Memory B cell (primary cell): ENCODE measurements at regions not wholly inside any gene's neighbourhood (a gene's known extent, or its start where the extent isn't known, plus 50 kb on each side); places are given as distances from the start of the nearest gene placed in this dataset.
"Not testable (repeated sequence)": the region's sequence is repeated elsewhere in the genome, so short reads cannot be mapped to it uniquely, and the experiment has no call there.

Experiments used
- ATAC-seq: fragments of 150-1000 bp; cut with Tn5 transposase; 2 replicates; pipeline ENCODE4 v1.10.0; 2021; ENCODE audit warnings: low read depth, mild to moderate bottlenecking, moderate library complexity
- DNase-seq, 2 donors: peaks; one replicate each; pipeline ENCODE4 v3.0.0; 2022; ENCODE audit warnings: low spot score in 2 of 2
- H3K27ac Mint-ChIP-seq: one replicate; pipeline ENCODE4 v1.8.0; 2022; ENCODE audit warnings: mild to moderate bottlenecking, moderate library complexity, mixed read lengths
- H3K27me3 Mint-ChIP-seq: one replicate; pipeline ENCODE4 v1.8.0; 2022; ENCODE audit warnings: mixed read lengths
- H3K36me3 Mint-ChIP-seq: one replicate; pipeline ENCODE4 v1.8.0; 2022; ENCODE audit warnings: mild to moderate bottlenecking, mixed read lengths
- H3K4me1 Mint-ChIP-seq: one replicate; pipeline ENCODE4 v1.8.0; 2022; ENCODE audit warnings: mixed read lengths
- H3K4me3 Mint-ChIP-seq: one replicate; pipeline ENCODE4 v1.8.0; 2022; ENCODE audit warnings: mild to moderate bottlenecking, moderate library complexity, mixed read lengths
- H3K9me3 Mint-ChIP-seq: one replicate; pipeline ENCODE4 v1.8.0; 2022; ENCODE audit warnings: mixed read lengths

DNA sequence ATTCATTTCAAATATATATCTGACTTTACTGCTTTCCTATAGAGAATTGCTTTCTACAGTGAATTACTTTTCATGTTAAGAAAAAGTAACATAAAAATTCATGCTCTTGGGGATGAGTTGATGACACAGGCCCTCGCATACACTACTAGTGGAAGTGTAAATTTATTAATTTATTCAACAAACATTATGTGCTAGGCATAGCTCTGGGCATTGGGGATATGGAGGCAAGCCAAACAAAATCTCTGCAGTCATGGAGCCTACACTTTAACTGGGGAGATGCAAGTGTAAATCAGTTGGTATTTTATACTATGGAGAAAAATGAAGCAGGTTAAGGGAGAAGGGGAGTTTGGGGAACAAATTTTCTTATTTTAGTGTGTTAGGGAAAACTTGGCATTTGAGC lies 340.7 kb downstream of the RAP2B start:
- Mint-ChIP-seq H3K9me3 (no peaks in the 10 kb centered on the region), H3K36me3 (no peaks in the 10 kb centered on the region), H3K27me3 (peaks cover 1% of the 10 kb centered on the region), H3K4me3 (no peak overlapping the region), H3K27ac (no peak overlapping the region), H3K4me1 (no peaks in the 10 kb centered on the region)
- DNase-seq (no peak), ATAC-seq (no peak)

GRCh38 chr3:153503873-153504272 lies 341.8 kb downstream of the RAP2B start:
- no peaks in the 10 kb centered on the region for H3K4me1 Mint-ChIP-seq
- H3K36me3 Mint-ChIP-seq: no peaks in the 10 kb centered on the region
- no peak overlapping the region for H3K27ac Mint-ChIP-seq
- no peak for DNase-seq
- peaks cover 1% of the 10 kb centered on the region for H3K27me3 Mint-ChIP-seq
- H3K9me3 Mint-ChIP-seq: no peaks in the 10 kb centered on the region
- ATAC-seq: no peak
- no peak overlapping the region for H3K4me3 Mint-ChIP-seq

GRCh38 chr3:153506205-153506604 lies 344.2 kb downstream of the RAP2B start:
- not testable (repeated sequence) for H3K4me1 Mint-ChIP-seq, H3K27me3 Mint-ChIP-seq, H3K36me3 Mint-ChIP-seq, H3K27ac Mint-ChIP-seq, H3K9me3 Mint-ChIP-seq, DNase-seq, ATAC-seq, H3K4me3 Mint-ChIP-seq

- DNase-seq, H3K36me3 Mint-ChIP-seq, H3K4me3 Mint-ChIP-seq, ATAC-seq, H3K27ac Mint-ChIP-seq, H3K4me1 Mint-ChIP-seq, H3K27me3 Mint-ChIP-seq, H3K9me3 Mint-ChIP-seq: not testable (repeated sequence)
Observed at GRCh38 chr3:153506686-153507085, 344.7 kb downstream of the RAP2B start.

DNA sequence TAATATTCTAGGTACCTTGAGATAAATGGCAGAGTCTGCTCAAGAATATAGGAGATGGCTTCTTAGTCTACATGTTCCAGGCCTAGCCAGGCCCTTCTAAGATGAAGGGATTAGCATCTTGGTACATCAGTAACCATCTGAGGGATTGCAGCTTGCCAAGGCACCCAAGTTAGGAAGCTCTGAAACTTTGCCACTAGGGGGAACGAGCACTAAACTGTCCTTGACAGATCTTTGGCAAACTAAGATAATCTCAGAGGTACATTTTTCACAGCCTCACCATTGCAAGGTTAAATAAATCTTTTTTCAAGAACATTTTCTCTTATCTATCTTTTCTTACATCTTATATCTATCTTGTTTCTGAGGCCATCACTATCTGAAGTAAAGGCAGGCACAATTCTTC lies 351.2 kb downstream of the RAP2B start:
- DNase-seq (no peak), ATAC-seq (no peak)
- H3K4me3 Mint-ChIP-seq: no peak overlapping the region
- no peak overlapping the region for H3K27ac Mint-ChIP-seq
- no peaks in the 10 kb centered on the region for H3K36me3 Mint-ChIP-seq
- H3K27me3 Mint-ChIP-seq: no peaks in the 10 kb centered on the region
- H3K4me1 Mint-ChIP-seq: no peaks in the 10 kb centered on the region
- peaks cover 2% of the 10 kb centered on the region for H3K9me3 Mint-ChIP-seq

- ATAC-seq (no peak), DNase-seq (no peak)
- no peak overlapping the region for H3K4me3 Mint-ChIP-seq
- no peaks in the 10 kb centered on the region for H3K36me3 Mint-ChIP-seq
- H3K27ac Mint-ChIP-seq: no peak overlapping the region
- H3K9me3 Mint-ChIP-seq: peaks cover 7% of the 10 kb centered on the region
- H3K4me1 Mint-ChIP-seq: no peaks in the 10 kb centered on the region
- peaks cover 5% of the 10 kb centered on the region for H3K27me3 Mint-ChIP-seq
Observed at GRCh38 chr3:153528473-153528872, 366.4 kb downstream of the RAP2B start.

DNA sequence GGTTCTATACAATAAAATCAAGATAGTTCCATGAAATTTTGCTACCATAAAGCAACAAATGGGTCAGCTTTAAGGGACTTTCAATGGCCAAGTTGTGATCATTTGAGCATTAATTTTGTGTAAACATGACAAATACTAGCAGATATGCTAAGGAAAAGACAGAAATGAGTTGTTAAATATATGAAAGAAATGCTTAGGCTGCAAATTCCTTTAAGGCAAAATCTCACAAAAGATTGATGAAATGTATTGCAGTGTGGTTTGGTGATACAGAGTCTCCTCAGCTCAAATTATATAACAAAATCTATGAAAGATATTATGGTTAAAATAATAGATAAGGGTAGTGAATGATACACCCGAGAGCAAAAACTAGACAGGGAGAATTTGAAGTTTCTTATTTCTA lies 377.2 kb downstream of the RAP2B start:
- no peak overlapping the region for H3K4me3 Mint-ChIP-seq
- peaks cover 2% of the 10 kb centered on the region for H3K9me3 Mint-ChIP-seq
- H3K36me3 Mint-ChIP-seq: no peaks in the 10 kb centered on the region
- H3K27ac Mint-ChIP-seq: no peak overlapping the region
- no peak for DNase-seq
- H3K27me3 Mint-ChIP-seq: no peaks in the 10 kb centered on the region
- no peak for ATAC-seq
- no peaks in the 10 kb centered on the region for H3K4me1 Mint-ChIP-seq

GRCh38 chr3:153545471-153545870 lies 383.4 kb downstream of the RAP2B start:
- Mint-ChIP-seq H3K4me1 (no peaks in the 10 kb centered on the region), H3K27me3 (no peaks in the 10 kb centered on the region), H3K4me3 (no peak overlapping the region), H3K36me3 (no peaks in the 10 kb centered on the region), H3K9me3 (no peaks in the 10 kb centered on the region), H3K27ac (no peak overlapping the region)
- no peak for ATAC-seq
- no peak for DNase-seq

DNA sequence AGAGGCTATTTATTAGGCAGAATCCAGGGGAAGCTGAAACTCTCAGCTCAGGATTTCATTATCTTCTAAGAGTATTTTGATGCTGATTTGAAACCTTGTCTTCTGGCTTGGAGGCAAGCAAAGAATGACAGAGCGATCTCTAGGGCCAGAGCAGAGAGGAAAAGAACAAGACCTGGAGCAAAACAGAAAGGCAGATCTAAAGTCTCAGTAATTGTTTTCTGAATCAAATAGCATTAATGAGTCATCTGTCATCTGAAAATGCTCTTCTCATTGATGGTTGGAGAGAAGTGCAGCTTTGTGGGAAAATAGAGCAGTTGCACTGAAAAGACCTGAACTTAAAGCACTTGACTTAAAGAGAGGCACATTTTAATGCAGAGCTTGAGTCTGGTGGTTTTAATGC lies 385.9 kb downstream of the RAP2B start:
- DNase-seq (no peak), ATAC-seq (no peak)
- Mint-ChIP-seq H3K4me3 (no peak overlapping the region), H3K9me3 (no peaks in the 10 kb centered on the region), H3K27me3 (no peaks in the 10 kb centered on the region), H3K4me1 (no peaks in the 10 kb centered on the region), H3K27ac (no peak overlapping the region), H3K36me3 (no peaks in the 10 kb centered on the region)

DNA sequence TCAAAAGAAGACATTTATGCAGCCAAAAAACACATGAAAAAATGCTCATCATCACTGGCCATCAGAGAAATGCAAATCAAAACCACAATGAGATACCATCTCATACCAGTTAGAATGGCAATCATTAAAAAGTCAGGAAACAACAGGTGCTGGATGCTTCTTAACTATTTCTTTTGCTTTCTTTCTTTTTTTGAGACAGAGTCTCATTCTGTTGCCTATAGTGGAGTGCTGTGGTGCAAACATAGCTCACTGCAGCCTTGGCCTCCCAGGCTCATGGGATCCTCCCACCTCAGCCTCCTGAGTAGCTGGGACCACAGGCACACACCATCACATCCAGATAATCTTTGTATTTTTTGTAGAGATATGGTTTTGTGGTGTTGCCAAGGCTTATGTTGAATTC lies 387.7 kb downstream of the RAP2B start:
- H3K9me3 Mint-ChIP-seq, DNase-seq, ATAC-seq, H3K4me3 Mint-ChIP-seq, H3K4me1 Mint-ChIP-seq, H3K27ac Mint-ChIP-seq, H3K36me3 Mint-ChIP-seq, H3K27me3 Mint-ChIP-seq: not testable (repeated sequence)

GRCh38 chr3:153551536-153552285 lies 389.7 kb downstream of the RAP2B start:
- Mint-ChIP-seq H3K27ac (no peak overlapping the region), H3K27me3 (no peaks in the 10 kb centered on the region), H3K4me3 (no peak overlapping the region), H3K36me3 (no peaks in the 10 kb centered on the region), H3K4me1 (no peaks in the 10 kb centered on the region), H3K9me3 (no peaks in the 10 kb centered on the region)
- DNase-seq: no peak
- ATAC-seq: no peak

DNA sequence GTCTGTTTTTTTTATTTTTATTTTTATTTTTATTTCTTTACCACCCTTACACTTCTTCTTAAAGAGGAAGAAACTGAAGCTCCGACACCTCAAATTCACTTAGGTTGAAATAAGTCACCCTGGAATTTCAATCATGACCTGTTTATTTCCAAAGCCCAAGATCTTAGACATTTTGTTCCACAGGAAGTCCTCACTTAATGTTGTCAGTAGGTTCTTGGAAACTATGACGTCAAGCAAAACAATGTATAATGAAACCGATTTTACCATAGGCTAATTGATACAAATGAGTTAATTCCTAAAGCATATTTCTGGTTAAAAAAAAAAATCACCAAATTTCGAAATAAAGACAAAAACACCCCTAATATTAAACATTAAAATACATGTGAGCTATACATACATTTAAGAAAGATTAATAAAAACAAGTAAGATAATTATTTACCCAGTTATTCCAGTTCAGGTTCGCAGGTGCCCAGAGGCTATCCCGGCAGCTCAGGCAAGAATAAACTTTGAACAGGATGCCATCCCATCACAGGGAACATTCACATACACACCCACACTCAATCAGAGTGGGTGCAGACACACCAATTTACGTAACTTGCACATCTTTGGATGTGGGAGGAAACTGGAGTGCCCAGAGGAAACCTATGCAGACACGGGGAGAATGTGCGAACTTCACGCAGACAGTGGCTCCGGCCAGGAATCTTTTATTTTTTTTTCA lies 391.0 kb downstream of the RAP2B start:
- no peaks in the 10 kb centered on the region for H3K9me3 Mint-ChIP-seq
- no peaks in the 10 kb centered on the region for H3K4me1 Mint-ChIP-seq
- ATAC-seq (no peak), DNase-seq (no peak)
- H3K27me3 Mint-ChIP-seq: peaks cover 3% of the 10 kb centered on the region
- no peak overlapping the region for H3K4me3 Mint-ChIP-seq
- H3K36me3 Mint-ChIP-seq: no peaks in the 10 kb centered on the region
- no peak overlapping the region for H3K27ac Mint-ChIP-seq

- Mint-ChIP-seq H3K27ac (no peak overlapping the region), H3K36me3 (no peaks in the 10 kb centered on the region), H3K27me3 (peaks cover 3% of the 10 kb centered on the region)
Observed at GRCh38 chr3:153553605-153553945, 391.5 kb downstream of the RAP2B start.

GRCh38 chr3:153555919-153556318 lies 393.9 kb downstream of the RAP2B start:
- Mint-ChIP-seq H3K4me3 (no peak overlapping the region), H3K36me3 (no peaks in the 10 kb centered on the region), H3K4me1 (no peaks in the 10 kb centered on the region), H3K27me3 (peaks cover 3% of the 10 kb centered on the region), H3K27ac (no peak overlapping the region), H3K9me3 (peaks cover 9% of the 10 kb centered on the region)
- DNase-seq: no peak
- ATAC-seq: no peak

More at GRCh38 chr3:153553605-153553945, 391.5 kb downstream of the RAP2B start:
- Mint-ChIP-seq H3K4me1 (no peaks in the 10 kb centered on the region), H3K4me3 (no peak overlapping the region), H3K9me3 (peaks cover 5% of the 10 kb centered on the region)
- ATAC-seq (no peak), DNase-seq (no peak)

DNA sequence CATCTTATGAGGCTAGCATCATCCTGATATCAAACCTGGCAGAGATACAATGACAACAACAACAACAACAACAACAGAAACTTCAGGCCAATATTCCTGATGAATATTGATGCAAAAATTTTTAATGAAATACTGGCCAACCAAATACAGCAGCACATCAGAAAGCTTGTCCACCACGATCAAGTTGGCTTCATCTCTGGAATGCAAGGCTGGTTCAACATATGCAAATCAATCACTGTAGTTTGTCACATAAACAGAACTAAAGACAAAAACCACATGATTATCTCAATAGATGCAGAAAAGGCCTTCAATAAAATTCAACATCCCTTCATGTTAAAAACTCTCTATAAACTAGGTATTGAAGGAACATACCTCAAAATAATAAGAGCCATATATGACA lies 397.3 kb downstream of the RAP2B start:
- not testable (repeated sequence) for H3K27ac Mint-ChIP-seq, H3K4me1 Mint-ChIP-seq, ATAC-seq, H3K27me3 Mint-ChIP-seq, H3K4me3 Mint-ChIP-seq, DNase-seq, H3K36me3 Mint-ChIP-seq
- peaks cover 13% of the 10 kb centered on the region for H3K9me3 Mint-ChIP-seq
